ENCODE measurements at regions not wholly inside any gene's neighbourhood (a gene's known extent, or its start where the extent isn't known, plus 50 kb on each side); places are given as distances from the start of the nearest gene placed in this dataset.

- TF ChIP-seq CTCF (IDR thresholded peaks at IDR 0.05; ENCODE audit: insufficient read depth, low read length) (no peak), REST (IDR thresholded peaks at IDR 0.05; ENCODE audit: insufficient replicate concordance, low read depth) (no peak), POLR2AphosphoS5 (IDR thresholded peaks at IDR 0.05; ENCODE audit: low read depth) (no peak), GABPA (IDR thresholded peaks at IDR 0.05; ENCODE audit: low read depth) (no peak), SPI1 (IDR thresholded peaks at IDR 0.05; ENCODE audit: borderline replicate concordance, low read depth) (no peak)
Observed at GRCh38 chr3:41127414-41127813, 71.9 kb upstream of the CTNNB1 start.
